OCI-LY3 (cell line): ENCODE measurements at regions not wholly inside any gene's neighbourhood (a gene's known extent, or its start where the extent isn't known, plus 50 kb on each side); places are given as distances from the start of the nearest gene placed in this dataset.

ENCODE experiments used
- EZH2phosphoT487 ChIP-seq: fragments of 200-600 bp; shearing (Covaris generic); IDR thresholded peaks from 2 replicates; pipeline ENCODE4 v1.6.1; 2018; ENCODE audit warnings: antibody characterized with exemption, mixed run types, low read depth
- TF ChIP-seq, protein P1 (sequence below): fragments of 200-600, 300-600 bp; sonication (generic); IDR thresholded peaks from 2 replicates; pipeline ENCODE4 v1.5.1; 2014; ENCODE audit warnings: antibody characterized with exemption, low read length, low read depth

DNA sequence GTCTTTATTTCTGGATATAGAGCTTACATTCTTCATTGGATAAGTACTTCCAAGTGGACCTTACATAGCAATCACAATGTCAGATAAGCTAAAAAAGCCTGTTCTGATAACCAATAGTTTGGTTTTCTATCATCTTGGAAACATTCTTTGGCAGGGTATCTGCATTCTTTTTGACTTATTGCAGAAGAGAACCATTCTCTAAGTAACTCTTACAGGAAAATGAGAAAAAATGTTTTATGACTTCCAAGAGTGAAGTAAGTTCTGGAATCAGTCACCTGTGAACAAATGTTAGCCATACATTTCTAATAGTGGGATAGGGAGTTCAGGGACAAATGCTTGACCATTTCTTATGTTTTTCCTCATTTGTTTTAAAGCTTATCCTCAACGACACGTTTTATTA lies 564.0 kb downstream of the CD109 start:
- TF ChIP-seq, protein P1, sequence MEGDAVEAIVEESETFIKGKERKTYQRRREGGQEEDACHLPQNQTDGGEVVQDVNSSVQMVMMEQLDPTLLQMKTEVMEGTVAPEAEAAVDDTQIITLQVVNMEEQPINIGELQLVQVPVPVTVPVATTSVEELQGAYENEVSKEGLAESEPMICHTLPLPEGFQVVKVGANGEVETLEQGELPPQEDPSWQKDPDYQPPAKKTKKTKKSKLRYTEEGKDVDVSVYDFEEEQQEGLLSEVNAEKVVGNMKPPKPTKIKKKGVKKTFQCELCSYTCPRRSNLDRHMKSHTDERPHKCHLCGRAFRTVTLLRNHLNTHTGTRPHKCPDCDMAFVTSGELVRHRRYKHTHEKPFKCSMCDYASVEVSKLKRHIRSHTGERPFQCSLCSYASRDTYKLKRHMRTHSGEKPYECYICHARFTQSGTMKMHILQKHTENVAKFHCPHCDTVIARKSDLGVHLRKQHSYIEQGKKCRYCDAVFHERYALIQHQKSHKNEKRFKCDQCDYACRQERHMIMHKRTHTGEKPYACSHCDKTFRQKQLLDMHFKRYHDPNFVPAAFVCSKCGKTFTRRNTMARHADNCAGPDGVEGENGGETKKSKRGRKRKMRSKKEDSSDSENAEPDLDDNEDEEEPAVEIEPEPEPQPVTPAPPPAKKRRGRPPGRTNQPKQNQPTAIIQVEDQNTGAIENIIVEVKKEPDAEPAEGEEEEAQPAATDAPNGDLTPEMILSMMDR: no peak
- TF ChIP-seq EZH2phosphoT487: no peak
